C4-2B (cell line): ENCODE measurements at regions not wholly inside any gene's neighbourhood (a gene's known extent, or its start where the extent isn't known, plus 50 kb on each side); places are given as distances from the start of the nearest gene placed in this dataset.

Experiments
- CTCF ChIP-seq: fragments of 450-650 bp; conservative IDR thresholded peaks from 2 replicates; pipeline ENCODE4 v1.5.1; 2017; ENCODE audit warnings: mild to moderate bottlenecking
- ZFX ChIP-seq: fragments of 450-650 bp; IDR thresholded peaks from 2 replicates; pipeline ENCODE4 v1.6.1; 2017

DNA sequence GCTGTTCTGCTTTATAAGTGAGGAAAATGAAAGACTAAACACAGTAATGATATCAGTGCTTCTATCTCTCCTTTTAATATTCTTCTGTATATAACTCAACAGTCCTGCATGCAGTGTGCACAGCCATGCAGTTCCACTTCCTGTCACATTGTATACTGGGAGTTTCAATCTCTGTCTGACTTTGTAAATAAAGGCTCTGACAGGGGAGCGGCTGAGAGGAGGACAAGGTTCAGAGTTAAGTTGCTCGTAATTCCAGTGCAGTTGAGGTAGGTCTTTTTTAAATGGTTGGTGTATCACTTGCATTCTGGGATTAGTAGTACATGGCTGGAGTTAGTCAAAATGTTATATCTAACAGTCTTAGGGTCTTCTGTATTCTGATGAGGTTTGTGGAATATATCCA, 264.5 kb downstream of the OLFM3 start:
- TF ChIP-seq CTCF (no peak), ZFX (no peak)
